ENCODE measurements at regions not wholly inside any gene's neighbourhood (a gene's known extent, or its start where the extent isn't known, plus 50 kb on each side); places are given as distances from the start of the nearest gene placed in this dataset.

GRCh38 chr6:22349051-22349450 lies 52.2 kb upstream of the PRL start:
- Histone ChIP-seq H3K4me3 (ENCODE audit: low read length) (no peak overlapping the region), H3K9me3 (ENCODE audit: low read length) (peaks cover 3% of the 10 kb centered on the region), H3K4me1 (ENCODE audit: insufficient read depth, low read length) (no peaks in the 10 kb centered on the region), H3K36me3 (ENCODE audit: insufficient read depth, low read length) (no peaks in the 10 kb centered on the region), H2AFZ (ENCODE audit: low read depth, low read length) (no peak overlapping the region), H3K27me3 (ENCODE audit: insufficient read depth, low read length) (no peaks in the 10 kb centered on the region)

DNA sequence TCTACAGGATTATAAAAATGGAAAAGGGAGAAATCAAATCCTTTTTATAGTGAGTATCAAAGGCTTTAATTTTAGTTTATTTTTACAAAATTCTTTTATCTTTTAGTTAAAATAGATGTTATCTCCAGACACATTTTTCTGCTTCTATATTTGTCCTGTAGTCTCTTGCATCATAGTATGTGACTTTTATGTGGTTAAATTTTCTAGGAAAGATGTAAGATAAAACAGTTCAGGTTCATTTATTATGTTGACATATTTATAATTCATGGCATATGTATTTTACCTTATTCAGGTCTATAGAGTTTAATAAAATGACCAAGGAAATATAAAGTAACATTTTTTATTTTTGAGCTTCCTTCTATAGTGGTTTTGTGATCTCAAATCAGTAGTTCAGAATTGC lies 52.7 kb upstream of the PRL start:
- H3K9me3 ChIP-seq (ENCODE audit: low read length): peaks cover 3% of the 10 kb centered on the region
- no peaks in the 10 kb centered on the region for H3K36me3 ChIP-seq (ENCODE audit: insufficient read depth, low read length)
- no peaks in the 10 kb centered on the region for H3K4me1 ChIP-seq (ENCODE audit: insufficient read depth, low read length)
- H2AFZ ChIP-seq (ENCODE audit: low read depth, low read length): no peak overlapping the region
- no peaks in the 10 kb centered on the region for H3K27me3 ChIP-seq (ENCODE audit: insufficient read depth, low read length)
- no peak overlapping the region for H3K4me3 ChIP-seq (ENCODE audit: low read length)

GRCh38 chr6:22350109-22350508 lies 53.3 kb upstream of the PRL start:
- Histone ChIP-seq H2AFZ (ENCODE audit: low read depth, low read length) (no peak overlapping the region), H3K9me3 (ENCODE audit: low read length) (peaks cover 3% of the 10 kb centered on the region), H3K4me1 (ENCODE audit: insufficient read depth, low read length) (no peaks in the 10 kb centered on the region), H3K4me3 (ENCODE audit: low read length) (no peak overlapping the region), H3K36me3 (ENCODE audit: insufficient read depth, low read length) (no peaks in the 10 kb centered on the region), H3K27me3 (ENCODE audit: insufficient read depth, low read length) (no peaks in the 10 kb centered on the region)

DNA sequence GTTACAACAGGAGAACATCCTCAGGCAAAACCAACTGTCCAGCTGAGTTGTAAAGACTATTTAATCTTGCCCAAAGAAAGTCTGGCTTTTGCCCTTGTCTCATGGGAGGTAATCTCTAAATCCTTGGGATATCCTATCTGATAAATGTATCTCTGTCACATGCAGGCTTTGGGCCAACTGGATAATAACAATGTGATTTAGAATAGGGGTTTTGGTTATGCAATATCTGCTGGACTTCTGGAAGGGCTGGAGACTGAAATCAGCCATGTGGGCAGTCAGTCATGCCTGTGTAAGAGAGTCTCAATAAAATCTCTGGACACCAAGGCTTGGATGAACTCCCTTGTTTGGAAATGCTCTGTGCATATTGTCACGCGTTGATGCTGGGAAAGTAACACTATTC lies 56.3 kb upstream of the PRL start:
- H2AFZ ChIP-seq (ENCODE audit: low read depth, low read length): no peak overlapping the region
- no peaks in the 10 kb centered on the region for H3K4me1 ChIP-seq (ENCODE audit: insufficient read depth, low read length)
- H3K27me3 ChIP-seq (ENCODE audit: insufficient read depth, low read length): no peaks in the 10 kb centered on the region
- H3K9me3 ChIP-seq (ENCODE audit: low read length): peaks cover 3% of the 10 kb centered on the region
- H3K36me3 ChIP-seq (ENCODE audit: insufficient read depth, low read length): no peaks in the 10 kb centered on the region
- H3K4me3 ChIP-seq (ENCODE audit: low read length): no peak overlapping the region

DNA sequence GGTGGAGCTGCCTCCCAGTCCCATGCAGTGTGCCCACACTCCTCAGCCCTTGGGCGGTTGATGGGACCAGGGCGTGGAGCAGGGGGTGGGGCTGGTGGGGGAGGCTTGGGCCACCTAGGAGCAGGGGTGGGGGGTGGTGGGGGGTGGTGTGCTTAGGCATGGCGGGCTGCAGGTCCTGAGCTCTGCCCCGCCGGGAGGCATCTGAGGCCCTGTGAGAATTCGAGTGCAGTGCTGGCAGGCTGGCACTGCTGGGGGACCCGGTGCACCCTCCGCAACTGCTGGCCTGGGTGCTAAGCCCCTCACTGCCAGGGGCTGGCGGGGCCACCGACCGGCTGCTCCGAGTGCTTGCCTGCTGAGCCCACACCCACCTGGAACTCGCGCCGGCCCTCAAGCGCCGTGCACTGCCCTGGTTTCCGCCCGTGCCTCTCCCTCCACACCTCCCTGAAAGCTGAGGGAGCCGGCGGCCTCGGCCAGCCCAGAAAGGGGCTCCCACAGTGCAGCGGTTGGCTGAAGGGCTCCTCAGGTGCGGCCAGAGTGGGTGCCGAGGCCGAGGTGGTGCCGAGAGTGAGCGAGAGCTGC lies 59.6 kb upstream of the PRL start:
- Histone ChIP-seq H3K9me3 (ENCODE audit: low read length) (no peaks in the 10 kb centered on the region), H3K27me3 (ENCODE audit: insufficient read depth, low read length) (no peaks in the 10 kb centered on the region), H3K36me3 (ENCODE audit: insufficient read depth, low read length) (no peaks in the 10 kb centered on the region), H3K4me1 (ENCODE audit: insufficient read depth, low read length) (no peaks in the 10 kb centered on the region), H2AFZ (ENCODE audit: low read depth, low read length) (no peak overlapping the region), H3K4me3 (ENCODE audit: low read length) (no peak overlapping the region)

DNA sequence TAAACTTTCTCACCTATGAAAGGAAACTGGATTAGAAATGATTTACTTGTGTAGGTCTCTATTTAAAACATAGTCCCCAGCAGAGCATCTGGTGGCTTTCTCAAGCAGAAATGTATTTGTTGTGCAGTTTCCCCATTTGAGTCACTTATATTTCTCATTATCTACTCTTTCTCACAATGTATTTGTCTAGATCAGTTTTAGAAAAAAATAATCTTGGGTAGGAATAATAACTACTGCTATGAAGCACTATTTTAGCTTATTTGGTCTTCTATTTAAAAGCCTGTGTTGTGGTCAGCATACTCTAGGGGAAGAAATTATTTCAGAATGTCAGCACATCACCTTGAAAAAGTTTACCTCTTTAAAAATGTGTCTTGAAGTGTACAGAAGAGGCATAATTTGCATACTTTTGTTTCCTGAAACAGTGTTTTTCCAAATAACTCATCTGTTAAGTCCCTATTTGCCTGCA lies 60.9 kb upstream of the PRL start:
- H3K9me3 ChIP-seq (ENCODE audit: low read length): no peaks in the 10 kb centered on the region

GRCh38 chr6:22361576-22361975 lies 64.7 kb upstream of the PRL start:
- Histone ChIP-seq H3K4me1 (ENCODE audit: insufficient read depth, low read length) (peaks cover 10% of the 10 kb centered on the region), H3K9me3 (ENCODE audit: low read length) (no peaks in the 10 kb centered on the region), H3K4me3 (ENCODE audit: low read length) (no peak overlapping the region), H3K36me3 (ENCODE audit: insufficient read depth, low read length) (no peaks in the 10 kb centered on the region), H2AFZ (ENCODE audit: low read depth, low read length) (no peak overlapping the region), H3K27me3 (ENCODE audit: insufficient read depth, low read length) (no peaks in the 10 kb centered on the region)

More for the DNA sequence above, 60.9 kb upstream of the PRL start:
- Histone ChIP-seq H3K36me3 (ENCODE audit: insufficient read depth, low read length) (no peaks in the 10 kb centered on the region), H3K27me3 (ENCODE audit: insufficient read depth, low read length) (no peaks in the 10 kb centered on the region), H3K4me3 (ENCODE audit: low read length) (no peak overlapping the region), H2AFZ (ENCODE audit: low read depth, low read length) (no peak overlapping the region), H3K4me1 (ENCODE audit: insufficient read depth, low read length) (peaks cover 7% of the 10 kb centered on the region)

DNA sequence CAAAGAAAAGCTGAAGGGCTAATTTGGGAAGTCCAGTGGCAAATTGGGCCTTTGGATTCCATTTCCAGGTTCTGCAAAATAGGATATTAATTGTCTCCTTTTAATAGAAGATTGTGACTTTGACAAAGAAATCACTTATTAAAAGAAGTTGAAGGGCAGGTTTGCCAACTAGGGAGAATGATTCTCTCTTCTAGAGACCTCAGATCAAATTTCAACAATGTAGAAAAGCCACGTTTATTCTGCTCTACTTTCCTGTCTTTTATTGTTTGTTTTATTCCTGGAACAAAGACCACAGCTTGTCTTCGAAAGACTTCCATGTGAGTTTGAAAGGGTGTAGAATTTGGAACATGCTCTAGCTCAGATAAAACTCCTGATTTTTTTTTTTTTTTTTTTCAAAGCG lies 65.5 kb upstream of the PRL start:
- no peaks in the 10 kb centered on the region for H3K9me3 ChIP-seq (ENCODE audit: low read length)
- no peaks in the 10 kb centered on the region for H3K27me3 ChIP-seq (ENCODE audit: insufficient read depth, low read length)
- H2AFZ ChIP-seq (ENCODE audit: low read depth, low read length): no peak overlapping the region
- H3K4me3 ChIP-seq (ENCODE audit: low read length): no peak overlapping the region
- no peaks in the 10 kb centered on the region for H3K36me3 ChIP-seq (ENCODE audit: insufficient read depth, low read length)
- peaks cover 10% of the 10 kb centered on the region for H3K4me1 ChIP-seq (ENCODE audit: insufficient read depth, low read length)

DNA sequence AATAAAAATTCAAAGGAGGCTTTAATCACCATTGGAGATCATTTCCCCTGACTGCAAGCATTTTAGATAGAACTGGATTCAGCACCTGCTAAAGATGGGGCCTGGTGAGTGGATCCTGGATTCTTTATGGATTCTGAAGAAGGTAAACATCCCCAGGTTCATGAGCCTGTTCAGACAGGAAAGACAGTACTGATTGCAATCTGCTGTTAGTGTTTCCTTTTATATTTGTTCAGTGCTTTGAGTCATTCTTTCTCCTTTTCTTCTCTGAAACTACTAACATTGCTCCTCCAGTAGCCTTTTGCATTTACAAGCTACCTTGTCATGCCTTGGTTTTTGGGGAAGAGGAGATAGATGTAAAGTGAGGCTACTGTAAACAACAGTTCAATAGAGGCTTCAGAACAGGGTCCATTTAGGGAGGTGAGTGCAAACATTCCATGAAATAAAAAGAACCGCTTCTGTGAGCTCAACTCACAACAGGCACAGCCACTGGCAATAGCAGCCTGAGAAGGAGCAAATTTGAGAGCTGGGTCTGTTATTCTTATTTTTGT lies 66.4 kb upstream of the PRL start:
- Histone ChIP-seq H3K4me1 (ENCODE audit: insufficient read depth, low read length) (peaks cover 10% of the 10 kb centered on the region), H3K4me3 (ENCODE audit: low read length) (no peak overlapping the region), H3K27me3 (ENCODE audit: insufficient read depth, low read length) (no peaks in the 10 kb centered on the region), H3K9me3 (ENCODE audit: low read length) (peaks cover 2% of the 10 kb centered on the region), H2AFZ (ENCODE audit: low read depth, low read length) (no peak overlapping the region), H3K36me3 (ENCODE audit: insufficient read depth, low read length) (no peaks in the 10 kb centered on the region)

DNA sequence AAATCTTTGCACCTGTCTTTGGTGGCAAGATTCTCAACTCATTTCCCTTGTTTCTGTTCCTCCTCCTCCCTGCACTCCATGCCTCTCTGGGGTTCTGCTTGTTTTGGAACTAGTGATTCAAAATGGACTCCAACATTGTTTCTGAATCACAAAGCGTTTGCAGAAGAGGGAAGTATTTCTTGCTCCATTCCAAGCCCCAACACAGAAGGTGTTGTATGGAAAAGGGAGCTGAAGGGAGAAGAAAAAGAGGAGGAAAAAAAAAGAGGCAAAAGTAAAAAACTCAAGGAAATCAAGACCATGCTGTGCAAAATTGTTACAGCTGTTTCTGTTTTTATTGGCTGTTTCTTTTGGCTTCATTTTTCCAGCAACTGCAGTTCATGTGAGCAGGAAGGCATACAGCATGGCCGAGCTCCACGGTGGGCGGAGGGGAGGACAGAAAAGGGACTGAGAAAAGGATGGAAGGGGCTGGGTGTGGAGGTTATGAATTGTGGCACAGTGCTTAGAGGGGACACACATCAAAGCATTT lies 66.9 kb upstream of the PRL start:
- Histone ChIP-seq H2AFZ (ENCODE audit: low read depth, low read length) (no peak overlapping the region), H3K27me3 (ENCODE audit: insufficient read depth, low read length) (no peaks in the 10 kb centered on the region), H3K4me1 (ENCODE audit: insufficient read depth, low read length) (peaks cover 10% of the 10 kb centered on the region), H3K36me3 (ENCODE audit: insufficient read depth, low read length) (no peaks in the 10 kb centered on the region), H3K9me3 (ENCODE audit: low read length) (peaks cover 2% of the 10 kb centered on the region), H3K4me3 (ENCODE audit: low read length) (no peak overlapping the region)

GRCh38 chr6:22364306-22364705 lies 67.5 kb upstream of the PRL start:
- Histone ChIP-seq H2AFZ (ENCODE audit: low read depth, low read length) (no peak overlapping the region), H3K9me3 (ENCODE audit: low read length) (peaks cover 2% of the 10 kb centered on the region), H3K36me3 (ENCODE audit: insufficient read depth, low read length) (no peaks in the 10 kb centered on the region), H3K4me1 (ENCODE audit: insufficient read depth, low read length) (peaks cover 10% of the 10 kb centered on the region), H3K27me3 (ENCODE audit: insufficient read depth, low read length) (no peaks in the 10 kb centered on the region), H3K4me3 (ENCODE audit: low read length) (no peak overlapping the region)

DNA sequence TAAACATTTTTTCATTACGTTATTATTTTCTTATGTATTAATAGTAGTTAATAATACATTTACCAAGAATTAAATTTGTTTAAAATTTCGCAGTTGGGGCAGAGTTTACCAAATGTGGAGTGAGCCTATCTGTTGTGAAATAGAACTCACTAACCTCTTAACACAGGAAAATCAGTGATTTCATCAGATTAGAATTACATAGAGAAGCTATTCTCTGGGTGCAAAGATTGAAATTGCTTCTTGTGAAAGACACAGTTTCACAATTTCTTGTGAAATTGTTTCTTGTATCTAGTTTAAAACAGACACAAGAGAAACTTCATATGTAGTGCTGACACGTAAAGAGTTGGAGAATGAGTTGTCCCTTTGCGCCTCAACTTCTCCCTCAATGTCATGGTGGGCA lies 69.4 kb upstream of the PRL start:
- Histone ChIP-seq H3K4me3 (ENCODE audit: low read length) (no peak overlapping the region), H3K36me3 (ENCODE audit: insufficient read depth, low read length) (no peaks in the 10 kb centered on the region), H3K4me1 (ENCODE audit: insufficient read depth, low read length) (peaks cover 10% of the 10 kb centered on the region), H2AFZ (ENCODE audit: low read depth, low read length) (no peak overlapping the region), H3K9me3 (ENCODE audit: low read length) (peaks cover 2% of the 10 kb centered on the region), H3K27me3 (ENCODE audit: insufficient read depth, low read length) (no peaks in the 10 kb centered on the region)

DNA sequence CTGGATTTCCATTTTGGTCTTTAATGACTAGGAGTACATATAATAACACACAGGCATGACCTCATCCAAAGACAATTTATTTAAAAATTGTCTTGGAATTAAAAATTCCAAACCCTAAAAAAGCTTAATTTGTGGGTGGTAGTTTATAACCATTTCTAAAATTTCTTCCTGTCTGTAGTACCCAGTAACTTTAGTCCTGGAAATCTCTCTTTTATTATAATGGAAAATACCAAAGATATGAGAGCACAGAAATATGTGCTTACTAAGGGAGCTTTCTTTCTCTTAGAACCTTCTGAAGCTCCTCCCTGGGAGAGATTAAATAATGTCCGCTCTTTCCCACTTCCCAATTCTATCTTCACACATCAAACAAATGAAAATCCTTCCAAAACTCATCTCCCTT lies 70.5 kb upstream of the PRL start:
- H3K27me3 ChIP-seq (ENCODE audit: insufficient read depth, low read length): no peaks in the 10 kb centered on the region
- H3K36me3 ChIP-seq (ENCODE audit: insufficient read depth, low read length): no peaks in the 10 kb centered on the region
- no peak overlapping the region for H2AFZ ChIP-seq (ENCODE audit: low read depth, low read length)
- no peak overlapping the region for H3K4me3 ChIP-seq (ENCODE audit: low read length)
- peaks cover 7% of the 10 kb centered on the region for H3K4me1 ChIP-seq (ENCODE audit: insufficient read depth, low read length)
- H3K9me3 ChIP-seq (ENCODE audit: low read length): peaks cover 2% of the 10 kb centered on the region

GRCh38 chr6:22368794-22369193 lies 72.0 kb upstream of the PRL start:
- Histone ChIP-seq H3K27me3 (ENCODE audit: insufficient read depth, low read length) (no peaks in the 10 kb centered on the region), H3K9me3 (ENCODE audit: low read length) (peaks cover 2% of the 10 kb centered on the region), H2AFZ (ENCODE audit: low read depth, low read length) (no peak overlapping the region), H3K36me3 (ENCODE audit: insufficient read depth, low read length) (no peaks in the 10 kb centered on the region), H3K4me1 (ENCODE audit: insufficient read depth, low read length) (no peaks in the 10 kb centered on the region), H3K4me3 (ENCODE audit: low read length) (no peak overlapping the region)

Data from neuron (in vitro differentiated cells).